Neuron (in vitro differentiated cells): ENCODE measurements at regions not wholly inside any gene's neighbourhood (a gene's known extent, or its start where the extent isn't known, plus 50 kb on each side); places are given as distances from the start of the nearest gene placed in this dataset.
"Not testable (repeated sequence)": the region's sequence is repeated elsewhere in the genome, so short reads cannot be mapped to it uniquely, and the experiment has no call there.

Experiments
- H2AFZ ChIP-seq: one replicate; pipeline ENCODE4 v1.6.1; 2013; ENCODE audit warnings: low read depth, mild to moderate bottlenecking, inconsistent platforms, low read length, moderate library complexity
- H3K27me3 ChIP-seq: one replicate; pipeline ENCODE4 v1.6.1; 2013; ENCODE audit warnings: low read length; ENCODE audit not compliant: insufficient read depth
- H3K36me3 ChIP-seq: one replicate; pipeline ENCODE4 v1.6.1; 2013; ENCODE audit warnings: low read length; ENCODE audit not compliant: insufficient read depth
- H3K4me1 ChIP-seq: one replicate; pipeline ENCODE4 v1.6.1; 2013; ENCODE audit warnings: low read length; ENCODE audit not compliant: insufficient read depth
- H3K4me3 ChIP-seq: 2 replicates; pipeline ENCODE4 v1.5.1; 2013; ENCODE audit warnings: mild to moderate bottlenecking, low read length, moderate library complexity
- H3K9me3 ChIP-seq: one replicate; pipeline ENCODE4 v1.6.1; 2013; ENCODE audit warnings: low read length

DNA sequence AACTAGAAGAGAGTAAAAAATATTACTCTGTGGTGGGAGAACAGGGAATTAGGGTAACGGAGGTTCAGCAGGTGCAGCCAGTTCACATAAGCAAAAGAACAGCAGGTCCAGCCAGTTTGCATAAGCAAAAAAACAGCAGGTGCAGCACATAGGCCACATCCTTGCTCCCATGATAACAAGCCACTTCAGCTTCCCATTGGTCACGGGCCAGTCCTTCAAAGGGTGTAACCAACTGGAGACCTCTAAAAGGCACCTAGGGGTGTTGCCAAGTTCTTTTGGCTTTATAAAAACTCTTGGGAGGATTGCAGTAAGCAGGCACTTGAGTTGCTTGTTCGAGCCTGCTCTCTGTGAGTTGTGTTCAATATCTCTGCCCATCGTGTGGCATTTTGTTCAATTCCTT, 488.1 kb downstream of the XYLT1 start:
- H3K27me3 ChIP-seq, result no peaks in the 10 kb centered on the region
- no peaks in the 10 kb centered on the region for H3K9me3 ChIP-seq
- H3K4me1 ChIP-seq, result no peaks in the 10 kb centered on the region
- no peak overlapping the region for H2AFZ ChIP-seq
- no peaks in the 10 kb centered on the region for H3K36me3 ChIP-seq
- no peak overlapping the region for H3K4me3 ChIP-seq

DNA sequence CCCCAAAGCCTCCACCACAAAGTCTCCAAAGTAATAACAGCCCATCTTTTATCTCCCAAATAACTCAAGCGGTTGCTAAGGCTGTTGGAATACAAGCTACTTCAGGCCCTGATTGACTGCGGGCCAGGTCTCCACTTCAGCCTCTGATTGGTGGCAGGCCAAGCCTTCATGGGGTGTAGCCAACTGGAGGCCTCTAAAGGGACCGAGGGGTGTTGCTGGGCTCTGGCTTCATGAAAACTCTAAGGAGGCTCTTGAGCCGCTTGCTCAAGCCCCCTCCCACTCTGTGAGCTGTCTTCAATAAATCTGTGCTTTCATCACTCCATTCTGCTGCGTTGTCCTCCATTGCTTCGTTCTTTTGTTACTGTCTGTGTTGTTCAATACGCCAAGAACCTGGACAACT, 487.2 kb downstream of the XYLT1 start:
- Histone ChIP-seq H3K4me1 (no peaks in the 10 kb centered on the region), H3K36me3 (no peaks in the 10 kb centered on the region)

GRCh38 chr16:16984091-16984490, 486.7 kb downstream of the XYLT1 start:
- not testable (repeated sequence) for H3K36me3 ChIP-seq, H2AFZ ChIP-seq, H3K9me3 ChIP-seq, H3K27me3 ChIP-seq, H3K4me1 ChIP-seq, H3K4me3 ChIP-seq

More for the DNA sequence above, 487.2 kb downstream of the XYLT1 start:
- Histone ChIP-seq H3K9me3 (no peaks in the 10 kb centered on the region), H3K27me3 (no peaks in the 10 kb centered on the region), H3K4me3 (no peak overlapping the region), H2AFZ (no peak overlapping the region)

GRCh38 chr16:16985707-16986106, 485.1 kb downstream of the XYLT1 start:
- Histone ChIP-seq H3K4me1 (no peaks in the 10 kb centered on the region), H3K36me3 (no peaks in the 10 kb centered on the region), H3K27me3 (peaks cover 3% of the 10 kb centered on the region), H2AFZ (no peak overlapping the region), H3K9me3 (no peaks in the 10 kb centered on the region), H3K4me3 (no peak overlapping the region)

DNA sequence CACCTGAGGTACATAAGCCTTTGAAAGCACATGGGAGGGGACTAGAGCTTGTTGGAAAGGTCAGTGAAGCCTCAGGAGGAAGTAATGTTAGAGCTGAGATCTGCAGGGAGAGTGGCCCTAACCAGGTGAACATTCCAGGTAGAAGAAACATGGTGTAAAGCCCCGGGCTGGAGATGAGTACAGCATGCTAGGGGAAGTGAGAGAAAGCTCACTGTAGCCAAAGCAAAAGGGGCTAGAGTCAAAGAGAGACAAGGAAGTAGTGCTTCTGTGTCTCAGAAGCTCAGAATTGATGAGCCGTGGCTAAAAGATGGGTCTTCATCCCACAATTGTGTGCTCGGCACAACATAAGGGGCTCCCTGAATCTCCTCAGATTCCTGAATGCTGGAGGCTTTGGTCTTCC, 481.8 kb downstream of the XYLT1 start:
- Histone ChIP-seq H3K27me3 (peaks cover 3% of the 10 kb centered on the region), H2AFZ (no peak overlapping the region), H3K4me1 (no peaks in the 10 kb centered on the region), H3K4me3 (no peak overlapping the region), H3K36me3 (no peaks in the 10 kb centered on the region), H3K9me3 (no peaks in the 10 kb centered on the region)

DNA sequence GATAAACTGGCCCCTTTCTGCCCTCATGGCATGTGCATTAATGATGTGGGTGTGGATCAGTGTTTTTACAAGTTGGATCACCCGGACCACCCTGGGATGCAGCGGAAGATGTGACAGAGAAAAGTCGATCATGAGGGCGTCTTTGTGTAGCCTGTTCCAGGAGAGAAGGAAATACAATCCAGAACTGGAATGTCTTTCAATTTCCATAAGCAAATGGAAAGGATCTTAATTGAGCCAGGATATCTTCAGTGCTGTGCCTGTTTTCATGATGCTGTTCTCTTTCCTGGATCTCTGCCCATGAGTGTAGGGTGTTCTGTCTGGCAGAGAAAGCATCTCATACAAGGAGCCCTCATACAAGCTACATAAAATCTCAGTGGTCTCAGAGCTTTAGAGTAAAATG, 481.4 kb downstream of the XYLT1 start:
- H3K4me1 ChIP-seq, result no peaks in the 10 kb centered on the region
- H3K4me3 ChIP-seq, result no peak overlapping the region

DNA sequence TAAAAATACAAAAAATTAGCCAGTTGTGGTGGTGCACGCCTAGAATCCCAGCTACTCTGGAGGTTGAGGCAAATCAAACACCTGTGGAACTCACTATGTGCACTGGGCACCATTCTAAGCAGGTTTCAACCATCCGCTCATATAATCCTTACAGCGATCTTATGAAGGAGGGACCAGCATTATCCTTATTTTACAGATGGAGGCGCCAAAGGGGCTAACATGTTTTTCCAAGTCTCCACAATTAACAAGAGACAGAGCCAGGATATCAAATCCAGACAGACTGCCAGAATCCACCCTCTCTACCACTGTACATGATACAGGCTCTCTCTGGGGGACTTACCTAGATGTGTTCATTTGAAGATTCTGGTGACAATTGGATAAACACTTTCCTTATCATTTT, 479.0 kb downstream of the XYLT1 start:
- H3K4me3 ChIP-seq, result no peak overlapping the region
- H2AFZ ChIP-seq, result no peak overlapping the region
- H3K36me3 ChIP-seq, result no peaks in the 10 kb centered on the region
- H3K27me3 ChIP-seq, result peaks cover 3% of the 10 kb centered on the region
- no peaks in the 10 kb centered on the region for H3K9me3 ChIP-seq
- H3K4me1 ChIP-seq, result no peaks in the 10 kb centered on the region

More for the DNA sequence above, 481.4 kb downstream of the XYLT1 start:
- Histone ChIP-seq H2AFZ (no peak overlapping the region), H3K27me3 (peaks cover 3% of the 10 kb centered on the region), H3K9me3 (no peaks in the 10 kb centered on the region), H3K36me3 (no peaks in the 10 kb centered on the region)

DNA sequence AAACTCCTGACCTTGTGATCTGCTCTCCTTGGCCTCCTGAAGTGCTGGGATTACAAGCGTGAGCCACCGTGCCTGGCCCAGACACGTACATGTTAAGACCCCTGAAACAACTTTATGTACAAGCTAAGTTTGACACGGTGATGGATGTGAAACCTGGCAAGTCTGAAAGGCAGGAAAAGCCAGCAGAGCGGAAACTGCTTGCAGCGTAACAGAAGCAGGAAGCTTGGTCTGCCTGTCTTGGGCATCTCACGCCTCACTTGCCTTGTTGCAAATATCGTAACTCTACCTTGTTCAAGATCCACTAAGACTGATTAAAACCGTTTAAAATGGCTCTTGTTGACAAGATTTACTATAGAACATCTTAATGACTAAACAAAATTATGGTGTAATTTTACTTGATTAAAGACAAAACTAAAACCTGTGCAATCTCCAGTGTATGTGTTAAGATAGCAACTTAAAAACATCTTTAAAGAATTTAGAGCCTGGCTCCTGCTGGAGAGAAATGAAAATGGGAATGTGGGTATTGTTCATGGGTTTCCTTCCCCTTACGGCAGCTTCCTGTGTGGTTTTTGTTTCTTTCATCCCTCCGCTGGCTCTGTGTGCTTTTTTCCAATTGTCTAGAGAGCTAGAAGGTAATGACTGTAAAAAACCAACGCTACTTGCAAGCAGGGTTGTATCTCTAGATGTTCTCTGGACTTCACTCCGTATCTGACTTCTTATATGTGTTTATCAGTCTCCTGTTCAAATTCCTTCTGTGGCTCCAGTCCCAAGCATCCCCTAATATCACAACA, 477.6 kb downstream of the XYLT1 start:
- Histone ChIP-seq H3K4me3 (no peak overlapping the region), H3K27me3 (peaks cover 3% of the 10 kb centered on the region), H3K9me3 (no peaks in the 10 kb centered on the region), H2AFZ (peak overlapping the region; percentile 43), H3K4me1 (no peaks in the 10 kb centered on the region), H3K36me3 (no peaks in the 10 kb centered on the region)

- Histone ChIP-seq H3K27me3 (no peaks in the 10 kb centered on the region), H3K4me1 (no peaks in the 10 kb centered on the region), H2AFZ (no peak overlapping the region), H3K36me3 (no peaks in the 10 kb centered on the region), H3K9me3 (no peaks in the 10 kb centered on the region), H3K4me3 (no peak overlapping the region)
Observed at GRCh38 chr16:16994831-16995230, 475.9 kb downstream of the XYLT1 start.

DNA sequence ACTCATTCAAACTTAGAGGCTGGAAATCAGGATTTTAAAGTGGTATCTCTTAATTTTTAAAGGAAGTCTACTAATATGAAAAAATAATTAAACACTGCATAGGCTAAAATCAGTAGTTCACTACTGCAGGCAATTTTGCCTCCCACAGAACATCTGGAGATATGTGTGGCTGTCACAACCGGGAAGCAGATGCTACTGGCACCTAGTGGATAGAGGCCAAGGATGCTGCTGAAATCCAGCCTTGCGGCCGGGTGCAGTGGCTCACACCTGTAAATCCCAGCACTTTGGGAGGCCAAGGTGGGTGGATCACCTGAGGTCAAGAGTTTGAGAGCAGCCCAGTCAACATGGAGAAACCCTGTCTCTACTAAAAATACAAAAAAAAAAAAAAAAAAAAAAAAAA, 473.9 kb downstream of the XYLT1 start:
- Histone ChIP-seq H2AFZ (no peak overlapping the region), H3K4me3 (no peak overlapping the region), H3K36me3 (no peaks in the 10 kb centered on the region), H3K9me3 (no peaks in the 10 kb centered on the region), H3K4me1 (no peaks in the 10 kb centered on the region), H3K27me3 (no peaks in the 10 kb centered on the region)

GRCh38 chr16:16997349-16997748, 473.4 kb downstream of the XYLT1 start:
- Histone ChIP-seq H3K27me3 (peaks cover under 1% of the 10 kb centered on the region), H3K4me3 (no peak overlapping the region), H2AFZ (no peak overlapping the region), H3K4me1 (no peaks in the 10 kb centered on the region), H3K36me3 (no peaks in the 10 kb centered on the region), H3K9me3 (no peaks in the 10 kb centered on the region)

DNA sequence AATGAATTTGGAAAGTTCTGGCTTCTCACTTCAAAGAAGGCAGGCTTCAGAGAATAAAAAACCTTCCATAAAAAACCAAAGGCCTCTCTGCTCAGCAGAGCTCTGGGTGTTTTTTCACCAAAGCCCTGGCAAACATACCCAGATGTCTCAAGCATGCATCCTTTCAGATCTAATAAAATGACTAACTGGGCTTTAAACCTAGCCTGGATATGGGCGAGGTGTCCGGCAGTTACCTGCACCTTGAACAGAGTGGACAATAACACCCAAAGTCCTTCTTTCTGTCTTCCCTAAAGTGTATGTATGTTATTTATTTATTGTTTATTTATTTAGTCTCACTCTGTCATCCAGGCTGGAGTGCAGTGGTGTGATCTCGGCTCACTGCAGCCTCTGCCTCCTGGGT, 469.3 kb downstream of the XYLT1 start:
- H3K36me3 ChIP-seq, result no peaks in the 10 kb centered on the region

GRCh38 chr16:17002565-17002964, 468.2 kb downstream of the XYLT1 start:
- H3K9me3 ChIP-seq, result no peaks in the 10 kb centered on the region
- H2AFZ ChIP-seq, result no peak overlapping the region
- no peaks in the 10 kb centered on the region for H3K4me1 ChIP-seq
- H3K4me3 ChIP-seq, result no peak overlapping the region
- H3K27me3 ChIP-seq, result peaks cover 2% of the 10 kb centered on the region
- H3K36me3 ChIP-seq, result no peaks in the 10 kb centered on the region

More for the DNA sequence above, 469.3 kb downstream of the XYLT1 start:
- H3K4me3 ChIP-seq, result no peak overlapping the region
- H3K27me3 ChIP-seq, result peaks cover 2% of the 10 kb centered on the region
- no peaks in the 10 kb centered on the region for H3K4me1 ChIP-seq
- H2AFZ ChIP-seq, result no peak overlapping the region
- no peaks in the 10 kb centered on the region for H3K9me3 ChIP-seq

GRCh38 chr16:17005963-17006362, 464.8 kb downstream of the XYLT1 start:
- H3K4me3 ChIP-seq, H3K9me3 ChIP-seq, H2AFZ ChIP-seq, H3K4me1 ChIP-seq, H3K27me3 ChIP-seq, H3K36me3 ChIP-seq: not testable (repeated sequence)
